M059J (cell line): ENCODE measurements at regions not wholly inside any gene's neighbourhood (a gene's known extent, or its start where the extent isn't known, plus 50 kb on each side); places are given as distances from the start of the nearest gene placed in this dataset.
"Not testable (repeated sequence)": the region's sequence is repeated elsewhere in the genome, so short reads cannot be mapped to it uniquely, and the experiment has no call there.

Experiments
- DNase-seq: peaks from one replicate; pipeline ENCODE4 v3.0.0-alpha.2; 2012; ENCODE audit warnings: low read depth

- no peak for DNase-seq
These were observed 95.2 kb upstream of the THUMPD2 start for GRCh38 chr2:39874236-39874635.

GRCh38 chr2:39873586-39873985, 94.5 kb upstream of the THUMPD2 start:
- no peak for DNase-seq

DNA sequence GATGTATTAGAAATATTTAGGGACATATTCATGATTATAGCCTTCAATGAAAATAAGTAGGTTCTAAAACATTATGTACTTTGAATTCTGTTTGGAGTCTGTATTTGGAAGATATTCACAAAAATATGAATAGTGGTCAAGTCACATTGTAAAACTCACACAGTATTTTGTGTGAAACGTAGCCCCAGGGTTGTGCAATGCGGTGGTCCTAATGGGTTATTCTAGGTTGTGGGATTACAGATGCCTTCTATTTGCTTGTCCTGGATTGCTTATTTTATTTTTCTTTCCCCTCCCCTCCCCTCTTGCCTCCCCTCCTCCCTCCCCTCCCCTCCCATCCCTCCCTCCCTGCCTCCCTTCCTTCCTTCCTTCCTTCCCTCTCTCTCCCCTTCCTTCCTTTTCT, 93.7 kb upstream of the THUMPD2 start:
- DNase-seq, result no peak

DNA sequence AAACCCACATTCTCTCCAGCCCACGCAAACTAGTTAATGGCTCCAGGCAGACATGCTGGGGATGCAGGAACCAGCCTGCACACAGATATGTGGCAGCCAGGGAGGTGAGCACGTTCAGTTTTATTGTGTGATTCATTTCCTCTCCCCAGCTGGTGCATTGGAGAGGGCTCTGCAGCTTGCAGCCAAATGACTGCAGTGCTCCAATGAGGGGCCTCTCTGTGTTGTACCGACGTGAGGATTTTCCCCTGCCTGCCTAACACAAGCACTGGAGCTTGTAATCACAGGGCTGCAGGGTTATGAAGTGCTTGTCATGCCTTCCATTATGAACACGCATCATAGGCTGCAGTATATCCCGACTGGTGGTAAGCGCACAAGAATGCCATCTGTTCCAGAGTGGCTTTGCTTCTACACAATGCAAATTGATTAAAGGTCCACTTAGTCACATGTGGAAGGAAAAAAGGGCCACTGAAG, 92.3 kb upstream of the THUMPD2 start:
- peak; percentile 96 for DNase-seq

DNA sequence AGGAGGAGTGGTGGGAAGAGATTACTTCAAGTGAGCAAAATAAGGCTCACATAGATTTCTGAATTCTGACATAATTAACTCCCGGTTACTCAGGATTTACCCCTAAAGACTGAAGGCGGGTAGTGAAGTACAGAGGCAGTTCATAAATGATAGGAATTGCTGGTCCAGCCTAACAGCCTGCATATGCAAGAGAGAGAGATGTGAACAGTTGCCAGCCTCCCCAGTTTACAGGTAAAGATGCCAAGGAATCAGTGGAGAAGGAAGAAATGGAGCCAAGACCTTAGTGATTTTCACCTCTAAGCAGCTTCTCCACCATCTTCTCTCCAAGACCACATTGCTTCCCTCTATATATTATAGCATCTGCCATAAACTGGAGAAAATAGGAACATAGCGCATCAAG, 91.8 kb upstream of the THUMPD2 start:
- no peak for DNase-seq

- DNase-seq, result peak; percentile 9
These were observed 88.2 kb upstream of the THUMPD2 start for GRCh38 chr2:39867268-39867667.

GRCh38 chr2:39865751-39866150, 86.7 kb upstream of the THUMPD2 start:
- no peak for DNase-seq

- not testable (repeated sequence) for DNase-seq
These were observed 84.6 kb upstream of the THUMPD2 start for GRCh38 chr2:39863672-39864071.

DNA sequence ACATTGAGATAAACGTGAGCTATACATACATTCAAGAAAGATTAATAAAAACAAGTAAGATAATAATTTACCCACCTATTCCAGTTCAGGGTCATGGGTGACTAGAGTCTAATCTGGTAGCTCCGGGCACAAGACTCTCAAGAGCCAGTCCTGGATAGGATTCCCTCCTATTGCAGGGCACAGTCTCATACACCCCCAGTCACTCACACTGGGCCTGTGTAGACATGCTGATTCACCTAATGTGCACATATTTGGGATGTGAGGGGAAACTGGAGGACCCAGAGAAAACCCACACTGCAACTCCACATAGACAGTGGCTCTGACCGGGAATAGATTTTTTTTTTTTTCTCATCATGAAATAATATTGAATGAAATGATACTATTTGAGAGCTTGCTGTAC, 81.5 kb upstream of the THUMPD2 start:
- no peak for DNase-seq

- DNase-seq, result no peak
These were observed 79.6 kb upstream of the THUMPD2 start for GRCh38 chr2:39858677-39859076.

DNA sequence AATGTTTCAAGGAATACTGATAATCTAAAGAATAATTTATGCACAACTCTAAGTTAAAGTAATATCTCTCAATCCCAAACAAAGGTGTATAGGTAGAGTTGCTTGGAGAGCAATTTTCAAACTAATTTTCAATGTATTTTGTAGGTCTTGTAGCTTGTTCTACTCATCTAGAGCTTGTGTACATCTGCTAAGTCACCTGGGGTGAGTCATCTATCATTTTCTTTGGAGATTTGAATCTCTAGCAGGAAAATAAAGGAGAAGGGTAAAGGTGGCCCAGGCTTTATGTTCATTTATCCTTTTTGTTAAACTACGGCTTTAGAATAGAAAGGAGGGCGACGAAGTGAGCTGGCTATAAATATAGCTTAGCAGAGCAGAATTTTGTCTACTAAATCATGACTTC, 76.8 kb upstream of the THUMPD2 start:
- no peak for DNase-seq

DNA sequence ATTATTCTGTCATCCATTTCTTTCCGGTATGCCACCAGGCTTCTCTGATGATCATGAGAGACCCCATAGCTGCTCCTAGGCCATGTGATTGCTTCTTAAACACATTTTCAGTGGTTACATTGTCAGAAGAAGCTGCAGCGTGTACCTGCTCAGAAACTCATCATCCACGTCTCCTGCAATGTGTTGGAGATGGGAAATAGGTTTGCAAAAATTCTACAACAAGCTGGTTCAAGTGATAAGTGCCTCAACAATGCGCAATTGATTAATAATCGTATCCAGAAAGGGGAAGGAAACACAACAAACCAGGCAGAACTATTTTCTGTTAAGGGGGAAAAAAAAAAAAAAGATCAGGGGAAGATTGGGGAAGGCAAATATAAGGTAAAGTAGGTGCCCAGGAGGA, 75.7 kb upstream of the THUMPD2 start:
- DNase-seq, result no peak

DNA sequence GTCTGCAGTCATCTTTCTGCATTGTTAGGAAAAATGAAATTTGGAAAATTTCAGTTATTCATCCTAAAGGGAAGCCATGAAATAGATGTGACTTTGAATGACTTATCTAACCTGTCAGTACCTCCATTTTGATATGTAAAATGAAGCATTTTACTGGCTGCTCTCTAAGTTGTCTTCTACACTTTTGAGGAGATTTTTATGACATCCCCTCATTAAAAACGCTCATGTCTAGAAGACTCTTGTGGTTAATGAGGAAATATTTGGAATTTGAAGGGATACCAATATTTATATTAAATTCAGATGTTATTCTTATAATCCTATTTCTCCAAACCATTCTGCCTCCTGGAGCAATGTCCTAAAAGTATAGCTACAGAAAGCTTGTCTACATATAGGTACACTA, 73.8 kb upstream of the THUMPD2 start:
- no peak for DNase-seq

- peak; percentile 70 for DNase-seq
These were observed 72.6 kb upstream of the THUMPD2 start for GRCh38 chr2:39851651-39852110.

DNA sequence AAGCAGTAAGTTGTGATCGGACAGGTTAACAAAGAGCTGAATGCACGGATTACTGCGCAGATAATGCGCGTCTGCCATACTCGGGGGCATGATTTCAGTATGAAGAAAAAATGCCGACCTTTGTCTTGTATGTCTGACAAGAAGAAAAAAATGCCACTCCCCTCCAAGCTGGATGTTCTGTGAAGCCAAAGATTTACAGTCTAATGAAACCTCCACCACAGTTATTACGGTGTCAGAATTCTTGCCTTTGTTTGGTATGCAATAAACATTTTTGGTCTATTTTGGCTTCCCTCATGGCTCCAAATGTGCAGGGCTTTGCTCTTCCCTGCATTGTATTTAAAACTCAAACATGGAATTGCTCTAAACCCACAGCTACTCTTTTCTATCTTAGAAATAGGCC, 72.2 kb upstream of the THUMPD2 start:
- DNase-seq, result peak; percentile 7

- no peak for DNase-seq
These were observed 71.0 kb upstream of the THUMPD2 start for GRCh38 chr2:39849982-39850526.

- no peak for DNase-seq
These were observed 70.0 kb upstream of the THUMPD2 start for GRCh38 chr2:39849064-39849463.

- peak; percentile 81 for DNase-seq
These were observed 66.5 kb upstream of the THUMPD2 start for GRCh38 chr2:39845460-39846146.

DNA sequence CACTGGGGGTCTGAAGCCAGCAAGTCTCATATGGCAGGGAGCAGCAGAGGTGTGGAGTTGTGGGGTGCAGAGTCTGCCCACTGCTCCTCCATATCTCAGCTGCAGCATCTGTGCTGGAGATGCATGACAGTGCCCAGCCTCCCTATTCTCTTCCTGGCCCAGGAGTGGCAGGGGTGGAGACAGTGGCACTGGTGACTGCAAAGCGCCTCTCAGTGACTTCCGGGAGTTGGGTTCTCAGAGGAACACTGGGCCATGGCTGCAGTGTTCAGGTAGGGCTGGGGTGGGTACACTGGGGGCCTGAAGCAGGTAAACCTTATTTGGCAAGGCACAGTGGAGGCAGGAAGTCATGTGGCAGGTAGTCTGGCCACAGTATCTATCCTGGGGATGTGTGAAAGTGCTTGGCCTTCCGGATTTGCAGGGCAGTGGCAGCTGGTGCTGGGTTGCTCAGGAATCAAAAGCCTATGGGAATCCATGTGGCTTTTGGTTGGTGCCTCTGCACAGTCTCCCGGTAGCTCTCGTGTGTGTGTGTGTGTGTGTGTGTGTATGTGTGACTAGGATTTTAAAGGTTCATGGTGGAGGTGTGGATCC, 60.3 kb upstream of the THUMPD2 start:
- no peak for DNase-seq

- no peak for DNase-seq
These were observed 59.5 kb upstream of the THUMPD2 start for GRCh38 chr2:39838589-39838988.

DNA sequence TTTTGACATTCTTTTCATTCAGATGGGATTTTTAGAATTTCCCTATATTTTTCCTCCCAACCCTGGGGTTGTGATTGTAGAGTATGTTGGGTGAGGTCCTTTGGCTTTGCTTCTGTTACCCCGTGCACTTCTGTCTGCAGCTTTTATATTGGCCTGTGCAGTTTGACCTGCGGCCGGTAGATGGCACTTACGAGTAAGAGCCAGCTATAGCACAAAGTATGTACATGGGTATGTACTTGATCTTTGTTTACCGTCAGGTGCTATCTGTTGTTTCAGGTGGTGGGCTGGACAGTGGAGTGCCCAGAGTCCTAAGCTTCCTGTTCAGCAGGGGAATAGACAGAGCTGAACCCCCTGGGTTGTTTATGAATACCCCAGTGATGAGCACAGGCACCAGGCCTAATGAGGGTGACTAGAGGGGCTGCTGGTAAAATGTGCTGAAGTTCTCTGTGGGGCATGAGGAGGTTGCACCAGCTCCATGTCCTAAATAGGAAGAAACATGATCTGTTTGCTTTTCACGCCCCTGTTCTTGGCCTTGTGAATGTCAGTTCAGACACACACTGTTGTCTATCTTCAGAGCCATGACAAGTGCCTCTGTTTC, 58.9 kb upstream of the THUMPD2 start:
- peak; percentile 24 for DNase-seq

DNA sequence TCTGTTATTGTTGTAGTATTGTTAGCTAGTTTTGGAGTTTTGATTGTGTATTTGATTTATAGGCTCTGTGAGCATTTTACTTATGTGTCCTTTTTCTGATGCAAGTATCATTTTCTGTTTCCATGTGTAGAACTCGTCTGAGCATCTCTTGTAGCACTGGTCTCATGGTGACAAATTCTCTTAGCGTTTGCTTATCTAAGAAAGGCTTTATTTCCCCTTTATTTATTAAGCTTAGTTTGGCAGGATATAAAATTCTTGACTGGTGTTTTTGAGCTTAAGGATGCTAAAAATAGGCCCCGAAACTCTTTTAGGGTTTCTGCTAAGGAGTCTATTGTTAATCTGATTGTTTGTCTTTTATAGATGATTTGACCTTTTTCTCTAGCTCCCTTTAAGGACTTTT, 57.6 kb upstream of the THUMPD2 start:
- no peak for DNase-seq

GRCh38 chr2:39834426-39834825, 55.4 kb upstream of the THUMPD2 start:
- DNase-seq, result no peak
